Nephron progenitor cell (in vitro differentiated cells): ENCODE measurements at regions not wholly inside any gene's neighbourhood (a gene's known extent, or its start where the extent isn't known, plus 50 kb on each side); places are given as distances from the start of the nearest gene placed in this dataset.
"Not testable (repeated sequence)": the region's sequence is repeated elsewhere in the genome, so short reads cannot be mapped to it uniquely, and the experiment has no call there.

ENCODE experiments used
- DNase-seq: peaks from one replicate; pipeline ENCODE4 v3.0.0; 2021
- H3K27ac Mint-ChIP-seq: 2 replicates; pipeline ENCODE4 v1.8.0; 2021; ENCODE audit warnings: mild to moderate bottlenecking, moderate library complexity, mixed read lengths
- H3K27me3 Mint-ChIP-seq: 2 replicates; pipeline ENCODE4 v1.8.0; 2021; ENCODE audit warnings: mild to moderate bottlenecking, low read depth, mixed read lengths; ENCODE audit not compliant: poor library complexity
- H3K36me3 Mint-ChIP-seq: 2 replicates; pipeline ENCODE4 v1.8.0; 2021; ENCODE audit warnings: low read depth, mixed read lengths
- H3K4me1 Mint-ChIP-seq: 2 replicates; pipeline ENCODE4 v1.8.0; 2021; ENCODE audit warnings: mixed read lengths
- H3K4me3 Mint-ChIP-seq: 2 replicates; pipeline ENCODE4 v1.8.0; 2021; ENCODE audit warnings: mild to moderate bottlenecking, moderate library complexity, mixed read lengths
- H3K9me3 Mint-ChIP-seq: 2 replicates; pipeline ENCODE4 v1.8.0; 2021; ENCODE audit warnings: mild to moderate bottlenecking, moderate library complexity, mixed read lengths
- TF ChIP-seq, protein P1 (sequence below): fragments of 200-600 bp; sonication (generic); IDR thresholded peaks from 2 replicates; pipeline ENCODE4 v1.5.0; 2021; ENCODE audit warnings: antibody characterized with exemption

DNA sequence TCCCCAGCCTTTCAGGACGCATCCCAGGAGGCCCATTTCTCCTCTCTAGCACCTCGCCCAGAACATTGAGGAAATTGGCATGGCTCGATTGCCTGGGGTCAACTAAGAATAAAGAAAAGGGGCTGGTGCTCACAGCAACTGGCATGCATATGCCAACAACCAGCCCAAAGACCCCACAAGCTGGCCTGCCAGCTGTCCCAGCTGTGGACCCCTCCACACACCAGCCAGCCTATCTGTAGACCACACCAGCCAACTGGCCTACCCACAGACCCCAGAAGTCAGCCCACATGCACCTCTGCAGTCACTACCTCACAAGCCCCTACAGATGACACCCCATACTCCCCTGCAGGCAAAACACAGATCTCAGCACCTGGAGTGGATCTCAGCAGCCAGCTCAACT is 123.8 kb upstream of the ID2 start:
- Mint-ChIP-seq H3K4me1 (no peaks in the 10 kb centered on the region), H3K27me3 (no peaks in the 10 kb centered on the region), H3K27ac (no peak overlapping the region), H3K4me3 (no peak overlapping the region), H3K9me3 (peaks cover 70% of the 10 kb centered on the region), H3K36me3 (peaks cover 44% of the 10 kb centered on the region)
- TF ChIP-seq, protein P1, sequence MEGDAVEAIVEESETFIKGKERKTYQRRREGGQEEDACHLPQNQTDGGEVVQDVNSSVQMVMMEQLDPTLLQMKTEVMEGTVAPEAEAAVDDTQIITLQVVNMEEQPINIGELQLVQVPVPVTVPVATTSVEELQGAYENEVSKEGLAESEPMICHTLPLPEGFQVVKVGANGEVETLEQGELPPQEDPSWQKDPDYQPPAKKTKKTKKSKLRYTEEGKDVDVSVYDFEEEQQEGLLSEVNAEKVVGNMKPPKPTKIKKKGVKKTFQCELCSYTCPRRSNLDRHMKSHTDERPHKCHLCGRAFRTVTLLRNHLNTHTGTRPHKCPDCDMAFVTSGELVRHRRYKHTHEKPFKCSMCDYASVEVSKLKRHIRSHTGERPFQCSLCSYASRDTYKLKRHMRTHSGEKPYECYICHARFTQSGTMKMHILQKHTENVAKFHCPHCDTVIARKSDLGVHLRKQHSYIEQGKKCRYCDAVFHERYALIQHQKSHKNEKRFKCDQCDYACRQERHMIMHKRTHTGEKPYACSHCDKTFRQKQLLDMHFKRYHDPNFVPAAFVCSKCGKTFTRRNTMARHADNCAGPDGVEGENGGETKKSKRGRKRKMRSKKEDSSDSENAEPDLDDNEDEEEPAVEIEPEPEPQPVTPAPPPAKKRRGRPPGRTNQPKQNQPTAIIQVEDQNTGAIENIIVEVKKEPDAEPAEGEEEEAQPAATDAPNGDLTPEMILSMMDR: no peak
- no peak for DNase-seq

DNA sequence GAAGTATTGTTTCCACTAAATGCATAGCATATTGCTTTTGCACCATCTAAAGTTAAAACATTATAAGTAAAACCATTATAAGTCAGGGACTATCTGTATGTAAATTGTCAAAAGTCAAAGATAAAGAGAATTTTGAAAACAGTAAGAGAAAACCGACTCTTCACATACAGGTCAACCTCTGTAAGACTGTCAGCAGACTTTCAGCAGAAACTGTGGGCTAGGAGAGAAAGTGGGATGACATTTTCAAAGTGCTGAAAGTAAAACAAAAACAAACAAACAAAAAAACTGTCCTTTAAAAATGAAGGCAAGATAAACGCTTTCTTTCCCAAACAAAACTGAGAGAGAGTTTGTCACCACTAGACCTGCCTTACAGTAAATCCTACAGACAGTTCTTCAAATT is 122.9 kb upstream of the ID2 start:
- no peak for DNase-seq
- no peak overlapping the region for H3K4me3 Mint-ChIP-seq
- H3K4me1 Mint-ChIP-seq: peaks cover under 1% of the 10 kb centered on the region
- no peak overlapping the region for H3K27ac Mint-ChIP-seq
- peaks cover 44% of the 10 kb centered on the region for H3K36me3 Mint-ChIP-seq
- TF ChIP-seq, protein P1: no peak
- H3K27me3 Mint-ChIP-seq: no peaks in the 10 kb centered on the region
- H3K9me3 Mint-ChIP-seq: peaks cover 70% of the 10 kb centered on the region

DNA sequence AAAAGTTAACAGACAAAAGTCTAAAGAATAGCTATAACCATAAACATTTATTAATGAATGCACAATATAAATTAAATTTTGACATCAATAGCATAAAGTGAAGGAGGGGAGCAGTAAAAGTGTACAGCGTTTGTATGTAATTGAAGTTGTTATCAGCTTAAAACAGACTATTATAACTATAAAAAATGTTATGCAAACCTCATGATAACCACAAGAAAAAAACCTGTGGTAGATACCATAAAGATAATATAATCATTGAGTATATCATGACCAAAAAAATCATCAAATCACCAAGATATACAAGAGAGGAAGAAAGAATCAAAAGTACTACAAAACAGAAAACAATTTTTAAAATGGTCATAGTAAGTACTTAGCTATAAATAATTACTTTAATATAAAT is 122.1 kb upstream of the ID2 start:
- no peak for DNase-seq
- Mint-ChIP-seq H3K4me1 (peaks cover 9% of the 10 kb centered on the region), H3K27me3 (no peaks in the 10 kb centered on the region), H3K4me3 (no peak overlapping the region), H3K27ac (no peak overlapping the region), H3K36me3 (peaks cover 44% of the 10 kb centered on the region), H3K9me3 (peaks cover 70% of the 10 kb centered on the region)
- TF ChIP-seq, protein P1: no peak

DNA sequence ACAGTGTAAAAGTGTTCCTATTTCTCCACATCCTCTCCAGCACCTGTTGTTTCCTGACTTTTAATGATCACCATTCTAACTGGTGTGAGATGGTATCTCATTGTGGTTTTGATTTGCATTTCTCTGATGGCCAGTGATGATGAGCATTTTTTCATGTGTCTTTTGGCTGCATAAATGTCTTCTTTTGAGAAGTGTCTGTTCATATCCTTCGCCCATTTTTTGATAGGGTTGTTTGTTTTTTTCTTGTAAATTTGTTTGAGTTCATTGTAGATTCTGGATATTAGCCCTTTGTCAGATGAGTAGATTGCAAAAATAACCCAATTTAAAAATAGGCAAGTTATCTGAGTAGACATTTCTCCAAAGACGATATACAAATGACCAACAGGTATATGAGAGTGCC is 120.2 kb upstream of the ID2 start:
- Mint-ChIP-seq H3K9me3 (peaks cover 57% of the 10 kb centered on the region), H3K4me1 (peaks cover 22% of the 10 kb centered on the region), H3K36me3 (peaks cover 31% of the 10 kb centered on the region)
- not testable (repeated sequence) for H3K4me3 Mint-ChIP-seq, H3K27ac Mint-ChIP-seq, DNase-seq, H3K27me3 Mint-ChIP-seq

DNA sequence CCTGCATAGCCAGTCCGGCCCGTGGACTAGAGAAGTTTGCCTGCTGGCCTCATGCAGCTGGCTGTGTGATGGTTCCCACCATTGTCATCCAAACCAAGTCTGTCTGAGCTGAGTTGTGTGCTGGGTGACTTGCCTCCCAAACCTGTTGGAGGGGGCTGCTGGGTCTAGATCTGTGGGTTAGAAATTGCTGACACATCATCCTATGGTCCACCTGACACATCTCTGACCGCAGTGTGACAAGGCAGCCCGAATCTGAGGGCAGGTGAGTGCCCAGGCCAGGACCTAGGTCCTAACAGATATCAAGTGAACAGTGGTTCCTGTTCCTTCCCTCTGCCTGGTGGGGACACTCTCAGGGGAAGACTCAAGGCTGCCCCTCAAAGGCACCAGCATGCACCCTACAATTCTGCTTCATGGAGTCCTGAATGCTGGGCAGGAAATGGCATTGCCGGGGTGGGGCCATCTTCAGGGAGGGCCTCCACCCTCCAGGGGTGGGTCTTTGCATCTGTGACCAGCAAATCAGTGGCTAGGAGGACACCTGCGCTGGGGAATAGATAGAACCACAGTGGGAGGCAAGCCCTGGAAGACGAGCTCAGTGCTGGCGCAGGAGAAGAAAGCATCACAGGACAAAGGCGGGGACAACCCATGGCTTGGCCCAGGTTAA is 117.9 kb upstream of the ID2 start:
- peaks cover 43% of the 10 kb centered on the region for H3K4me1 Mint-ChIP-seq
- peaks cover 23% of the 10 kb centered on the region for H3K36me3 Mint-ChIP-seq
- H3K4me3 Mint-ChIP-seq: no peak overlapping the region
- H3K9me3 Mint-ChIP-seq: peaks cover 37% of the 10 kb centered on the region
- peaks cover 3% of the 10 kb centered on the region for H3K27me3 Mint-ChIP-seq
- TF ChIP-seq, protein P1: no peak
- H3K27ac Mint-ChIP-seq: peak overlapping the region; percentile 10
- DNase-seq: no peak

DNA sequence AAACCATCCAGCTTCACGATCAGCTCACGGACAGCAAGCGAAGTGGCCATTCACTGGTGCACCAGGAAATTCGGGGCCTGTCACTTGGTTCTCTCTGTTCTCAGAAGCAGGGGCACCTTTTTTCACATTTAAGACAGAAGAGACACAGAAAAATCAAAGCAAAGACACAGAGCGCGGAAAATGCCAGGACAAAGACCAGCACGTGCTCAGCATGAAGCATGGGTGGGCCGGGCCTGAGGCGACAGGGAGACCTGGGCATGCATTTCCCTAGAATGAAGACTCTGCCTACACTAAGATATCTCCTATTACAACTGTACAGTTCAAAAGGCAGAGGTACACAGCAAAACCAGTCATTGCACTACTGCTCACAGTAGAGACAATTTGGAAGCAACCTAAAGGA is 117.4 kb upstream of the ID2 start:
- no peak for DNase-seq
- TF ChIP-seq, protein P1: no peak
- Mint-ChIP-seq H3K4me3 (no peak overlapping the region), H3K9me3 (peaks cover 32% of the 10 kb centered on the region), H3K4me1 (peaks cover 49% of the 10 kb centered on the region), H3K27ac (peak overlapping the region; percentile 10), H3K27me3 (peaks cover 3% of the 10 kb centered on the region), H3K36me3 (peaks cover 18% of the 10 kb centered on the region)
